HCT116 (cell line): ENCODE measurements at regions not wholly inside any gene's neighbourhood (a gene's known extent, or its start where the extent isn't known, plus 50 kb on each side); places are given as distances from the start of the nearest gene placed in this dataset.

Source experiments
- ATAC-seq: fragments of 200-7000 bp; cut with Tn5 transposase; 2 replicates; pipeline ENCODE4 v1.9.1; 2020; ENCODE audit warnings: mild to moderate bottlenecking, moderate library complexity
- BruUV-seq: library from RNA; stranded (reverse); fragments of 400-500 nt; replicated peaks from 2 replicates; lab custom pipeline; 2021; lab: Mats Ljungman, UMichigan
- CTCF ChIA-PET: fragments of 300-600 bp; sonication (Branson Sonifier 250); formaldehyde crosslinking; loops from one replicate; lab custom pipeline; 2021; ENCODE audit warnings: antibody characterized with exemption; lab: Charles Lee
- POLR2A ChIA-PET: fragments of 300-600, 350-600 bp; sonication (Branson Sonifier 250); formaldehyde crosslinking; loops from one replicate; lab custom pipeline; 2021; ENCODE audit warnings: antibody characterized with exemption; lab: Charles Lee
- RAD21 ChIA-PET, 2 experiments: fragments of 300-600 bp; sonication (Branson Sonifier 250); formaldehyde crosslinking; loops; one replicate each; lab custom pipeline; 2023; ENCODE audit warnings: low total read pairs in 2 of 2; ENCODE audit not compliant: uncharacterized antibody in 2 of 2, unreplicated experiment in 2 of 2, low non-redundant PET in 1 of 2; lab: Charles Lee
- DNase-seq: peaks from one replicate; pipeline ENCODE4 v3.0.0-alpha.2; 2010; ENCODE audit warnings: low read depth, low spot score
- H2AFZ ChIP-seq: fragments of 200-600 bp; shearing (Covaris generic), sonication (generic); 2 replicates; pipeline ENCODE4 v1.6.1; 2017; ENCODE audit warnings: low read depth, mixed run types, mixed read lengths, antibody characterized with exemption, low read length; ENCODE audit not compliant: poor library complexity, severe bottlenecking
- H3K27ac ChIP-seq: 2 replicates; pipeline ENCODE4 v1.5.1; 2012; ENCODE audit warnings: low read depth, low read length
- H3K27me3 ChIP-seq: fragments of 200-600 bp; sonication (generic); 2 replicates; pipeline ENCODE4 v1.6.1; 2016; ENCODE audit warnings: mixed run types, low read length, mixed read lengths; ENCODE audit not compliant: insufficient read depth
- H3K36me3 ChIP-seq, 2 experiments: fragments of 200-500 bp in 1 of 2; fragments of 200-600 bp in 1 of 2; sonication (Bioruptor generic) in 1 of 2; sonication (generic) in 1 of 2; 2 replicates each; pipeline versions ENCODE4 v1.5.1 to v1.6.1; 2014 to 2016; ENCODE audit warnings: low read length in 2 of 2, inconsistent platforms in 1 of 2, mixed read lengths in 1 of 2, mixed run types in 1 of 2; ENCODE audit not compliant: insufficient read depth in 2 of 2, control insufficient read depth in 1 of 2
- H3K4me1 ChIP-seq, 2 experiments: fragments of 200-600 bp in 1 of 2; sonication (generic) in 1 of 2; 2 replicates each; pipeline versions ENCODE4 v1.5.1 to v1.6.1; 2012 to 2017; ENCODE audit warnings: low read length in 2 of 2, inconsistent platforms in 1 of 2, mild to moderate bottlenecking in 1 of 2, mixed read lengths in 1 of 2, mixed run types in 1 of 2, moderate library complexity in 1 of 2; ENCODE audit not compliant: insufficient read depth in 2 of 2, control insufficient read depth in 1 of 2
- H3K4me2 ChIP-seq: fragments of 200-600 bp; sonication (generic); 2 replicates; pipeline ENCODE4 v1.6.1; 2017; ENCODE audit warnings: mixed run types, low read length, mixed read lengths
- H3K4me3 ChIP-seq, 2 experiments: fragments of 200-600 bp in 1 of 2; sonication (generic) in 1 of 2; replicated peaks in 1 of 2; 2 replicates each; pipeline ENCODE4 v1.5.1; 2011 to 2016; ENCODE audit warnings: low read length in 2 of 2, control low read depth in 1 of 2, low read depth in 1 of 2, mild to moderate bottlenecking in 1 of 2, mixed read lengths in 1 of 2, mixed run types in 1 of 2
- H3K79me2 ChIP-seq: fragments of 200-600 bp; sonication (generic); 2 replicates; pipeline ENCODE4 v1.6.1; 2017; ENCODE audit warnings: mild to moderate bottlenecking, mixed run types, low read length, moderate library complexity, mixed read lengths; ENCODE audit not compliant: insufficient read depth
- H3K9ac ChIP-seq: fragments of 200-600 bp; sonication (generic); 2 replicates; pipeline ENCODE4 v1.6.1; 2016; ENCODE audit warnings: low read length, mixed read lengths
- H3K9me2 ChIP-seq: fragments of 200-600 bp; sonication (generic), shearing (Covaris generic); 2 replicates; pipeline ENCODE4 v1.6.1; 2017; ENCODE audit warnings: mixed run types, mild to moderate bottlenecking, moderate library complexity; ENCODE audit not compliant: insufficient read depth
- H3K9me3 ChIP-seq, 2 experiments: fragments of 200-500 bp in 1 of 2; fragments of 200-600 bp in 1 of 2; sonication (Bioruptor generic) in 1 of 2; sonication (generic) in 1 of 2; 2 replicates each; pipeline ENCODE4 v1.6.1; 2014 to 2017; ENCODE audit warnings: low read length in 2 of 2, mixed read lengths in 2 of 2, inconsistent platforms in 1 of 2, low read depth in 1 of 2, mild to moderate bottlenecking in 1 of 2, mixed run types in 1 of 2, moderate library complexity in 1 of 2; ENCODE audit not compliant: control insufficient read depth in 1 of 2, insufficient read depth in 1 of 2
- H4K20me1 ChIP-seq: fragments of 200-600 bp; sonication (generic), shearing (Covaris generic); 2 replicates; pipeline ENCODE4 v1.6.1; 2017; ENCODE audit warnings: mixed run types, mild to moderate bottlenecking, moderate library complexity; ENCODE audit not compliant: insufficient read depth
- ATF3 ChIP-seq: IDR thresholded peaks from 2 replicates; pipeline ENCODE4 v1.6.1; 2012
- CEBPB ChIP-seq: IDR thresholded peaks from 2 replicates; pipeline ENCODE4 v1.6.1; 2012; ENCODE audit warnings: low read depth
- CTCF ChIP-seq, 3 experiments: fragments of 200-600 bp in 1 of 3; sonication (generic) in 1 of 3; IDR thresholded peaks in 2 of 3; conservative IDR thresholded peaks in 1 of 3; 2 replicates each; pipeline ENCODE4 v1.5.1; 2012 to 2017; ENCODE audit warnings: low read depth in 2 of 3, low read length in 2 of 3, antibody characterized with exemption in 1 of 3, borderline replicate concordance in 1 of 3, control low read depth in 1 of 3, mild to moderate bottlenecking in 1 of 3, mixed read lengths in 1 of 3, mixed run types in 1 of 3, moderate library complexity in 1 of 3; ENCODE audit not compliant: insufficient read depth in 1 of 3
- RAD21 ChIP-seq: IDR thresholded peaks from 2 replicates; pipeline ENCODE4 v1.6.1; 2012; ENCODE audit warnings: low read depth, mild to moderate bottlenecking
- TCF7L2 ChIP-seq: IDR thresholded peaks from 2 replicates; pipeline ENCODE4 v1.7.0; 2011; ENCODE audit warnings: borderline replicate concordance, inconsistent platforms; ENCODE audit not compliant: insufficient read depth, insufficient read length; ENCODE audit errors: extremely low read depth
- ZBTB33 ChIP-seq: IDR thresholded peaks from 2 replicates; pipeline ENCODE4 v1.6.1; 2011; ENCODE audit warnings: mild to moderate bottlenecking, low read length, moderate library complexity; ENCODE audit not compliant: insufficient replicate concordance; ENCODE audit errors: extremely low read depth
- intact Hi-C: fragments of 100-400 bp; cut with micrococcal nuclease; formaldehyde crosslinking; loops from 2 replicates; pipeline ENCODE4 v1.10.0; 2022

GRCh38 chr3:106881186-106881585, 496.1 kb upstream of the CCDC54 start:
- BruUV-seq: no TSS peak
- Histone ChIP-seq H4K20me1 (no peaks in the 10 kb centered on the region), H3K9me2 (no peaks in the 10 kb centered on the region), H3K9me3 (no peaks in the 10 kb centered on the region), H3K4me3 (no peak overlapping the region), H3K9ac (no peak overlapping the region), H3K27ac (no peak overlapping the region), H3K79me2 (no peaks in the 10 kb centered on the region), H2AFZ (no peak overlapping the region), H3K36me3 (no peaks in the 10 kb centered on the region), H3K4me1 (no peaks in the 10 kb centered on the region), H3K4me2 (no peak overlapping the region), H3K27me3 (no peaks in the 10 kb centered on the region)
- ChIA-PET RAD21 (no interaction called here), POLR2A (no interaction called here), CTCF (no interaction called here)
- DNase-seq (no peak), ATAC-seq (no peak)
- intact Hi-C loops: no loop called here
- TF ChIP-seq TCF7L2 (no peak), CEBPB (no peak), CTCF (IDR thresholded peaks at IDR 0.05 in 2 of 3, conservative IDR thresholded peaks at IDR 0.05 in 1 of 3; ENCODE audit: borderline replicate concordance in 1 of 3, insufficient read depth in 1 of 3, low read depth in 2 of 3, low read length in 2 of 3) (no peak), ATF3 (no peak), RAD21 (no peak)

GRCh38 chr3:106882297-106882696, 494.9 kb upstream of the CCDC54 start:
- ATAC-seq (no peak), DNase-seq (no peak)
- POLR2A ChIA-PET: no interaction called here
- intact Hi-C loops: no loop called here
- no peaks in the 10 kb centered on the region for H4K20me1 ChIP-seq
- TF ChIP-seq ZBTB33 (no peak), TCF7L2 (no peak)
- no peak overlapping the region for H3K9ac ChIP-seq
- no peaks in the 10 kb centered on the region for H3K36me3 ChIP-seq
- no peak overlapping the region for H3K4me3 ChIP-seq
- H2AFZ ChIP-seq: no peak overlapping the region
- H3K79me2 ChIP-seq: no peaks in the 10 kb centered on the region
- CTCF ChIA-PET: no interaction called here
- H3K27me3 ChIP-seq: no peaks in the 10 kb centered on the region
- H3K9me3 ChIP-seq: no peaks in the 10 kb centered on the region
- H3K9me2 ChIP-seq: no peaks in the 10 kb centered on the region
- H3K4me2 ChIP-seq: no peak overlapping the region
- RAD21 ChIA-PET: no interaction called here
- H3K27ac ChIP-seq: no peak overlapping the region
- H3K4me1 ChIP-seq: no peaks in the 10 kb centered on the region
- no TSS peak for BruUV-seq
